ENCODE measurements at regions not wholly inside any gene's neighbourhood (a gene's known extent, or its start where the extent isn't known, plus 50 kb on each side); places are given as distances from the start of the nearest gene placed in this dataset.

- in situ Hi-C loops (cut with HindIII; ENCODE audit: low sequenced_read_pairs) = no loop called here
Measured at GRCh38 chr21:27639286-27639685, 672.4 kb upstream of the ADAMTS5 start.

GRCh38 chr21:27636656-27637055, 669.8 kb upstream of the ADAMTS5 start:
- no peak for DNase-seq (ENCODE audit: low spot score)
- in situ Hi-C loops (cut with HindIII; ENCODE audit: low sequenced_read_pairs) = no loop called here

More at GRCh38 chr21:27639286-27639685, 672.4 kb upstream of the ADAMTS5 start:
- no peak for DNase-seq (ENCODE audit: low spot score)

- in situ Hi-C loops (cut with HindIII; ENCODE audit: low sequenced_read_pairs) = no loop called here
Measured at GRCh38 chr21:27633631-27634030, 666.7 kb upstream of the ADAMTS5 start.

GRCh38 chr21:27631471-27631870, 664.6 kb upstream of the ADAMTS5 start:
- in situ Hi-C loops (cut with HindIII; ENCODE audit: low sequenced_read_pairs) = no loop called here
- no peak for DNase-seq (ENCODE audit: low spot score)

More at GRCh38 chr21:27633631-27634030, 666.7 kb upstream of the ADAMTS5 start:
- no peak for DNase-seq (ENCODE audit: low spot score)

- DNase-seq (ENCODE audit: low spot score) = no peak
- in situ Hi-C loops (cut with HindIII; ENCODE audit: low sequenced_read_pairs) = no loop called here
Measured at GRCh38 chr21:27622631-27623030, 655.7 kb upstream of the ADAMTS5 start.

DNA sequence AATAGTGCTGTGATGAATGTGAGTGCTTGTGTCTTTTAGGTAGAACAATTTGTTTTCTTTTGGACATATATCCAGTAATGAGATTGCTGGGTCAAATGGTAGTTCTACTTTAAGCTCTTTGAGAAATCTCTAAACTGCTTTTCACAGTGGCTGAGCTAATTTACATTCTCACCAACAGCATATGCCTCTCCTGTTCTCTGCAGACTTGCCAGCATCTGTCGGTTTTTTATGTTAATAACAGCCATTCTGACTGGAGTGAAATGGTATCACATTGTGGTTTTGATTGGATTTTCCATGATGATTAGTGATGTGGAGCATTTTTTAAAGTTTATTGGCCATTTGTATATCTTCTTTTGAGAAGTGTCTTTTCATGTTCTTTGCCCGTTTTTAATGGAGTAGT, 647.3 kb upstream of the ADAMTS5 start:
- DNase-seq (ENCODE audit: low spot score) = no peak
- in situ Hi-C loops (cut with HindIII; ENCODE audit: low sequenced_read_pairs) = no loop called here

DNA sequence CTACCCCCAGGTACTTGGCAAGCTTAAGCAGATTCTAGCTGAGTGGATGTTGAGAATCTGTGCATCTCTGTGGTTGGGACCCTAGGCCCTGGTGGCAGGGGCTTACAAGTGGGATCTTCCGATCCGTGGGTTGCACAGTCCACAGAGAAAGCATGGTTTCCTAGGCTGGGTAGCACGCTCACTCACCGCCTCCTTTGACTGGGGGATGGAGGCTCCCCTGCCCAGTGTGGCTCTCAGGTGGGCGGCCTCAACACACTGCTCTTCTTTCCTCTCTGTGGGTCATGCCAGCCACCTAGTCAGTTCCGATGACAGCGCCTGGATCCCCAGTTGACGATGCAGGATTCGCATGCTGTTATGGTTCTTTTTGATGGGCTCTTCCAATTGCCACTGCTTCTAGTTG, 639.5 kb upstream of the ADAMTS5 start:
- in situ Hi-C loops (cut with HindIII; ENCODE audit: low sequenced_read_pairs) = no loop called here
- DNase-seq (ENCODE audit: low spot score) = no peak

- in situ Hi-C loops (cut with HindIII; ENCODE audit: low sequenced_read_pairs) = no loop called here
- no peak for DNase-seq (ENCODE audit: low spot score)
Measured at GRCh38 chr21:27596196-27596595, 629.3 kb upstream of the ADAMTS5 start.

DNA sequence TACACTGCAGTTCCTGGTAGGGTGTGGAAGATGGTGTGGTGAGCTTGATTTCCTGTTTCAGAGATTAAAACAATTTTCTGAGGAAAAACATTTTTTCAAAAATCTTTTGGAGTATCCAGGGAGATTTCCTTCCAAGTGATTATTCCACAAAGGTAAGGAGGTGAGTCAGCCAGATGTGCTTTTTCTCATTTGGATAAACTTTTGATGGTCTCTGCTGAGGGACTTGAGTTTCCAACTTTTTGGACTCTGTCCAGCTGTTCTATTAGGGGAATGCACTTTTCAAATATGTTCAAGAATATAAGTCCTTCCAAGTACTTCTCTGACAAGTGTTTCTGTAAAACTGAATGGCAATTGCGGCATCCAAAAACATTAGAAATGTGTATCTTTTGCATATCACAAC, 628.8 kb upstream of the ADAMTS5 start:
- DNase-seq (ENCODE audit: low spot score) = no peak
- in situ Hi-C loops (cut with HindIII; ENCODE audit: low sequenced_read_pairs) = no loop called here

GRCh38 chr21:27590271-27590670, 623.4 kb upstream of the ADAMTS5 start:
- no peak for DNase-seq (ENCODE audit: low spot score)
- in situ Hi-C loops (cut with HindIII; ENCODE audit: low sequenced_read_pairs) = no loop called here

DNA sequence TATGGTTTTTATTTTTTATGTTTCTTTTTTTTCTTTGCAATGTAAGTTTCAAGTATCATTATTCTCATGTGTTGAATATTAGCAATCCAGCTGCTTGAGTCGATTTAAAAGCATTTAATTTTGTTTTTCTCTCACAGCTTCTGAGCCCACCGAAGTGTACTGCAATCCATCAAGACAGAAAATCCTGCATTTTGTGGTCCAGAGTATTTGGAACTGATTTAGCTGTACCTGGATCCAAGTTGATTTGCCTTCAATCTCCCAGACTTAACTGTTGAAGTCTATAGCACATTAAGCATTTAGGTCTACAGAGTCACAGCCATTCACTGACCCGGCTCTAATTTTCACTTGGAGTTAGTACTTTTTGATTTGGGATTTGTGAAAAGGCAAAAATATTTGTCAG, 622.9 kb upstream of the ADAMTS5 start:
- in situ Hi-C loops (cut with HindIII; ENCODE audit: low sequenced_read_pairs) = no loop called here

GRCh38 chr21:27586986-27587385, 620.1 kb upstream of the ADAMTS5 start:
- DNase-seq (ENCODE audit: low spot score) = no peak
- in situ Hi-C loops (cut with HindIII; ENCODE audit: low sequenced_read_pairs) = no loop called here

More for the DNA sequence above, 622.9 kb upstream of the ADAMTS5 start:
- no peak for DNase-seq (ENCODE audit: low spot score)

DNA sequence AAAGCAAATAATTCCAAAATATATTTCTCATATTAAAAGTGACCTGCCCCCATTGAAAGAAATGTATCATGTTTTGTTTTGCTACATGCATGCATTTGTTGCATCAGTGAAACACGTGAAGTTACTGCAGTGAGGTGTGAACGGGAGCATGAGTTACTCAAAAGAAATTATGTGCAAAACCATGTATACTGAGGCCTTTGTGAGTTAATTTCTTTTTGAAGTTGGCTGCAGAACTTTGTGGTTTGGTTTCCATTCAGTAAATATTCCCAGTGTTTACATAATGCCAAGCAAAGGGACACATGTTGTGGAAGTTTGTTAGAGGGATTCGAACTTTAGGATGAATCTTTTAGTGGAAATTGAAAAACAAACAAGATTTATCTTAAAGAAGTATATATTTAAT, 619.4 kb upstream of the ADAMTS5 start:
- DNase-seq (ENCODE audit: low spot score) = no peak
- in situ Hi-C loops (cut with HindIII; ENCODE audit: low sequenced_read_pairs) = no loop called here

DNA sequence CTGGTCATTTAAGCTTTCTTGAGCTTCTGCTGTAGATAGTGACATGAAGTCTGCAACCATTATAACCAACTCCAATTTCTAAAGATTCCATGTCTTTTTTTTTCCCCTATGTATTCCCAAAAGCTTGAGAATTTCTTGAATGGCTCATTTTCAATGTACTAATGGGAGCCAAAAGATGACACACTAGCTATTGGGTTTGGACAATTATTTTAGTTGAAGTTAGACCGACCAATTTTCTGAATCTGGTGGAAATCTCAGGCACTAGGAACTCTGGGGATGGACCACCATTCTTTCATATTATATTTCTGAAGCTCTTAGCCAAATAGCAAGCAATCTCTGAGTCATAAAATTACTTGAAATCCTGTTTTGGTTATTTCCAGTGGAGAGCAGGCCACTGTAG, 617.4 kb upstream of the ADAMTS5 start:
- DNase-seq (ENCODE audit: low spot score) = no peak
- in situ Hi-C loops (cut with HindIII; ENCODE audit: low sequenced_read_pairs) = no loop called here

GRCh38 chr21:27582948-27583430, 616.1 kb upstream of the ADAMTS5 start:
- DNase-seq (ENCODE audit: low spot score) = no peak
- in situ Hi-C loops (cut with HindIII; ENCODE audit: low sequenced_read_pairs) = no loop called here

- in situ Hi-C loops (cut with HindIII; ENCODE audit: low sequenced_read_pairs) = no loop called here
- DNase-seq (ENCODE audit: low spot score) = no peak
Measured at GRCh38 chr21:27582246-27582947, 615.5 kb upstream of the ADAMTS5 start.

DNA sequence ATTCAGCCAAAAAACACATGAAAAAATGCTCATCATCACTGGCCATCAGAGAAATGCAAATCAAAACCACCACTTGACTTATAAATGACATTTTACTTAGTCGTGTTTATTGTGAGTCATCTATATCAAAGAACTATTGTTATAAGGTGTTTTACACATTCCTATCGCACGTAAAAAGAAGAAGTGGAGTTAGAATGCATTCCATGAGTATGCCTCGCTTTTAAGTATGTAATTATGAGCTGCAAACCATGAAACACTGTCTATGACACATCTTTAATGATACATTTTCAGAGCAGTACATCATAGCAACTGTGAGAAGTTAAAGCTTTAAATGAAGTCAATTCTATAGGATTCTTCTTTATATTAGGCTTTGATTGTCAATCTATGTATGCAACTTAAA, 614.3 kb upstream of the ADAMTS5 start:
- DNase-seq (ENCODE audit: low spot score) = no peak
- in situ Hi-C loops (cut with HindIII; ENCODE audit: low sequenced_read_pairs) = no loop called here

DNA sequence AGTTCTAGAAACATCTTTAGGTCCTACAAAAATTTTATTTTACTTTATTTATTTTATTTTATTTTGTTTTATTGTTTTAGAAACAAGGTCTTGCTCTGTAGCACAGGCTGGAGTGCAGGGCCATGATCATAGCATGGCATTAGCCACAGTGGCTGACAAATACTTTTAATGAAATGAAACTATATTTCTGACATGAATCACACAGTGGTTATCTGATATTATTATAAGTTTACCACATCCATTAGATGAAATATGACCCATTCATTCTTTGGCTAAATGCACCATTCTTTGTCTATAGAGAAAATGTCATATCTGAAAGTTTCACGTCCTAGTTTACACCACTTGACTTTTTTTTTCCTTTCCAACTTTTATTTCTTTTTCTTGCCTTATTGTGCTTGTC, 613.4 kb upstream of the ADAMTS5 start:
- no peak for DNase-seq (ENCODE audit: low spot score)
- in situ Hi-C loops (cut with HindIII; ENCODE audit: low sequenced_read_pairs) = no loop called here

DNA sequence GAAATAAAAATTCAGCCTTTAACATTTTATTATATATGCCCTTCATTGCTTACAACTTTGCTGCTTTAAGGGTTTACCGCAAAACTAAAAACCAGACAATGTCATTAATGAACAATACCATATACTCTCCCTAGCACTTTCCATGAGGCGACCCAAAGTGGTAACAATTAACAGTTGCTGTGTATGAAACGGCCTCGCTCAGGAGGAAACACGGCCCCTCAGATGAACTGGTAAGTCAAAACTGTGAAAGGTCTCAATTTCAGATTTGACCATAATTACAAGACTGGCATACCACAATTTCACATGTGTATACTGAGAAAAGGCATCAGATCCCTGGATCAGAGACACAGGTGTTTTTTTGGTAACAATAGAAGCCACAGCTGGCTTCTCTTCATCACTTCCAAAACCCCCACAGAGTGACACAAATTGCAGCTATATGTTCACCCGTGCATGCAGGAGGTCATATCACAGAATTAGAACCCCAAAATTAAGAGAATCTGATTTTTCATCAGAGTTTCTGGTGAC, 611.9 kb upstream of the ADAMTS5 start:
- in situ Hi-C loops (cut with HindIII; ENCODE audit: low sequenced_read_pairs) = no loop called here
- no peak for DNase-seq (ENCODE audit: low spot score)

GRCh38 chr21:27572696-27573095, 605.8 kb upstream of the ADAMTS5 start:
- in situ Hi-C loops (cut with HindIII; ENCODE audit: low sequenced_read_pairs) = no loop called here
- no peak for DNase-seq (ENCODE audit: low spot score)

- in situ Hi-C loops (cut with HindIII; ENCODE audit: low sequenced_read_pairs) = no loop called here
- no peak for DNase-seq (ENCODE audit: low spot score)
Measured at GRCh38 chr21:27571706-27572105, 604.8 kb upstream of the ADAMTS5 start.

All from G401 (cell line).